Loucy (cell line): ENCODE measurements at regions not wholly inside any gene's neighbourhood (a gene's known extent, or its start where the extent isn't known, plus 50 kb on each side); places are given as distances from the start of the nearest gene placed in this dataset.

ENCODE experiments used
- H2AFZ ChIP-seq: fragments of 200-600 bp; sonication (generic); 2 replicates; pipeline ENCODE4 v1.6.0; 2016; ENCODE audit warnings: antibody characterized with exemption, mild to moderate bottlenecking, low read length, moderate library complexity
- H3F3A ChIP-seq: fragments of 200-600 bp; 2 replicates; pipeline ENCODE4 v1.6.0; 2016; ENCODE audit warnings: antibody characterized with exemption, low read depth, mild to moderate bottlenecking
- H3K27me3 ChIP-seq: fragments of 200-600 bp; sonication (generic); 2 replicates; pipeline ENCODE4 v1.6.1; 2014; ENCODE audit warnings: low read length, mild to moderate bottlenecking; ENCODE audit not compliant: insufficient read depth, poor library complexity, severe bottlenecking
- H3K36me3 ChIP-seq: fragments of 200-600 bp; sonication (generic); 2 replicates; pipeline ENCODE4 v1.6.1; 2016; ENCODE audit warnings: low read length; ENCODE audit not compliant: insufficient read depth
- H3K4me1 ChIP-seq: fragments of 200-600 bp; sonication (generic); 2 replicates; pipeline ENCODE4 v1.5.1; 2014; ENCODE audit warnings: low read length, mild to moderate bottlenecking; ENCODE audit not compliant: insufficient read depth, poor library complexity, severe bottlenecking
- H3K4me2 ChIP-seq: fragments of 200-600 bp; sonication (generic); 2 replicates; pipeline ENCODE4 v1.6.0; 2014; ENCODE audit warnings: antibody characterized with exemption, low read length, low read depth, mild to moderate bottlenecking; ENCODE audit not compliant: poor library complexity, severe bottlenecking
- H3K4me3 ChIP-seq: fragments of 200-600 bp; sonication (generic); 2 replicates; pipeline ENCODE4 v1.5.1; 2014; ENCODE audit warnings: low read length, mild to moderate bottlenecking, mixed read lengths; ENCODE audit not compliant: poor library complexity, severe bottlenecking
- H3K79me2 ChIP-seq: fragments of 200-600 bp; sonication (generic); 2 replicates; pipeline ENCODE4 v1.6.1; 2014; ENCODE audit warnings: low read length; ENCODE audit not compliant: insufficient read depth
- H3K9ac ChIP-seq: fragments of 200-600 bp; sonication (generic); 2 replicates; pipeline ENCODE4 v1.6.0; 2014; ENCODE audit warnings: mild to moderate bottlenecking, low read depth, low read length, moderate library complexity; ENCODE audit not compliant: poor library complexity, severe bottlenecking
- H3K9me2 ChIP-seq: fragments of 200-600 bp; sonication (generic); replicated peaks from 2 replicates; pipeline ENCODE4 v1.6.1; 2016; ENCODE audit warnings: low read depth, low read length, mixed read lengths
- H3K9me3 ChIP-seq: fragments of 200-600 bp; sonication (generic); 2 replicates; pipeline ENCODE4 v1.6.1; 2014; ENCODE audit warnings: mild to moderate bottlenecking, antibody characterized with exemption, low read length, low read depth; ENCODE audit not compliant: insufficient read depth
- H4K20me1 ChIP-seq: fragments of 200-600 bp; sonication (generic); 2 replicates; pipeline ENCODE4 v1.6.0; 2014; ENCODE audit warnings: antibody characterized with exemption, low read length, mild to moderate bottlenecking; ENCODE audit not compliant: insufficient read depth, poor library complexity, severe bottlenecking
- CTCF ChIP-seq: fragments of 200-600 bp; sonication (generic); conservative IDR thresholded peaks from 2 replicates; pipeline ENCODE4 v1.5.1; 2014; ENCODE audit warnings: mild to moderate bottlenecking, antibody characterized with exemption, low read length
- EZH2phosphoT487 ChIP-seq: fragments of 200-600 bp; IDR thresholded peaks from 2 replicates; pipeline ENCODE4 v1.6.1; 2018; ENCODE audit warnings: antibody characterized with exemption, mild to moderate bottlenecking, moderate library complexity, borderline replicate concordance

- no peaks in the 10 kb centered on the region for H3K27me3 ChIP-seq
- no peak for TF ChIP-seq CTCF
- no peak for TF ChIP-seq EZH2phosphoT487
- H3K4me3 ChIP-seq = no peak overlapping the region
- H3K4me1 ChIP-seq = peaks cover 10% of the 10 kb centered on the region
- no peak overlapping the region for H3K9ac ChIP-seq
- no peaks in the 10 kb centered on the region for H3K9me2 ChIP-seq
- H3K4me2 ChIP-seq = no peak overlapping the region
- H3K79me2 ChIP-seq = no peaks in the 10 kb centered on the region
- no peak overlapping the region for H2AFZ ChIP-seq
- H3K36me3 ChIP-seq = no peaks in the 10 kb centered on the region
- no peaks in the 10 kb centered on the region for H3K9me3 ChIP-seq
- H4K20me1 ChIP-seq = no peaks in the 10 kb centered on the region
- no peaks in the 10 kb centered on the region for H3F3A ChIP-seq
Observed at GRCh38 chr6:141475259-141475658, 657.5 kb upstream of the GJE1 start.

- no peak overlapping the region for H3K9ac ChIP-seq
- no peak overlapping the region for H3K4me3 ChIP-seq
- TF ChIP-seq EZH2phosphoT487 (no peak), CTCF (no peak)
- H3K9me2 ChIP-seq = no peaks in the 10 kb centered on the region
- no peaks in the 10 kb centered on the region for H3F3A ChIP-seq
- H2AFZ ChIP-seq = peak overlapping the region; percentile 67
- H4K20me1 ChIP-seq = no peaks in the 10 kb centered on the region
- no peaks in the 10 kb centered on the region for H3K9me3 ChIP-seq
- no peaks in the 10 kb centered on the region for H3K36me3 ChIP-seq
- no peaks in the 10 kb centered on the region for H3K27me3 ChIP-seq
- no peaks in the 10 kb centered on the region for H3K79me2 ChIP-seq
- peaks cover 13% of the 10 kb centered on the region for H3K4me1 ChIP-seq
- no peak overlapping the region for H3K4me2 ChIP-seq
Observed at GRCh38 chr6:141472162-141472928, 660.4 kb upstream of the GJE1 start.

- Histone ChIP-seq H3K4me1 (peaks cover 13% of the 10 kb centered on the region), H2AFZ (no peak overlapping the region), H3K27me3 (no peaks in the 10 kb centered on the region), H3K9ac (no peak overlapping the region), H3K79me2 (no peaks in the 10 kb centered on the region), H3K36me3 (no peaks in the 10 kb centered on the region), H3K4me3 (no peak overlapping the region), H3K9me2 (no peaks in the 10 kb centered on the region), H3K9me3 (no peaks in the 10 kb centered on the region), H3F3A (no peaks in the 10 kb centered on the region), H3K4me2 (no peak overlapping the region), H4K20me1 (no peaks in the 10 kb centered on the region)
- TF ChIP-seq CTCF (no peak), EZH2phosphoT487 (no peak)
Observed at GRCh38 chr6:141470810-141471209, 661.9 kb upstream of the GJE1 start.
